ENCODE measurements at regions not wholly inside any gene's neighbourhood (a gene's known extent, or its start where the extent isn't known, plus 50 kb on each side); places are given as distances from the start of the nearest gene placed in this dataset.
"Not testable (repeated sequence)": the region's sequence is repeated elsewhere in the genome, so short reads cannot be mapped to it uniquely, and the experiment has no call there.

GRCh38 chr1:843946-844345 is 79.8 kb upstream of the SAMD11 start:
- H3K4me1 ChIP-seq (ENCODE audit: insufficient read depth); H3K27me3 ChIP-seq; DNase-seq; H3K27ac ChIP-seq; H3K36me3 ChIP-seq; intact Hi-C loops (cut with DNase I); H3K4me3 ChIP-seq; H3K9me3 ChIP-seq: not testable (repeated sequence)
- 94 to 98% (median 94%) methylated on average over 5 of the region's 5 CpGs for WGBS, 3 donors

- Histone ChIP-seq H3K27me3 (no peaks in the 10 kb centered on the region), H3K9me3 (no peaks in the 10 kb centered on the region), H3K4me3 (no peak overlapping the region), H3K36me3 (no peaks in the 10 kb centered on the region), H3K27ac (no peak overlapping the region), H3K4me1 (ENCODE audit: insufficient read depth) (no peaks in the 10 kb centered on the region)
- 66 to 73% (median 69%) methylated on average over 13 of the region's 13 CpGs for WGBS, 3 donors
- DNase-seq, result no peak
- intact Hi-C loops (cut with DNase I), result no loop called here
- no peak for TF ChIP-seq POLR2A (IDR thresholded peaks at IDR 0.05)
- no peak for TF ChIP-seq CTCF (IDR thresholded peaks at IDR 0.05)
These were observed 79.2 kb upstream of the SAMD11 start for GRCh38 chr1:844472-845026.

- H3K36me3 ChIP-seq; H3K4me1 ChIP-seq (ENCODE audit: insufficient read depth); H3K4me3 ChIP-seq; intact Hi-C loops (cut with DNase I); H3K27ac ChIP-seq; H3K9me3 ChIP-seq; DNase-seq; H3K27me3 ChIP-seq: not testable (repeated sequence)
- 89 to 96% (median 92%) methylated on average over 3 of the region's 3 CpGs for WGBS, 3 donors
These were observed 78.1 kb upstream of the SAMD11 start for GRCh38 chr1:845641-846040.

GRCh38 chr1:849873-850272 is 73.8 kb upstream of the SAMD11 start:
- H3K27me3 ChIP-seq; H3K27ac ChIP-seq; H3K36me3 ChIP-seq; H3K4me3 ChIP-seq; DNase-seq; intact Hi-C loops (cut with DNase I); H3K9me3 ChIP-seq; H3K4me1 ChIP-seq (ENCODE audit: insufficient read depth): not testable (repeated sequence)
- 90 to 93% (median 91%) methylated on average over 4 of the region's 4 CpGs for WGBS, 3 donors

- H3K9me3 ChIP-seq; H3K27me3 ChIP-seq; H3K36me3 ChIP-seq; H3K27ac ChIP-seq; H3K4me3 ChIP-seq; H3K4me1 ChIP-seq (ENCODE audit: insufficient read depth); intact Hi-C loops (cut with DNase I); DNase-seq: not testable (repeated sequence)
- WGBS, 3 donors, result 89 to 98% (median 91%) methylated on average over 4 of the region's 4 CpGs
These were observed 73.4 kb upstream of the SAMD11 start for GRCh38 chr1:850318-850717.

- H3K27ac ChIP-seq; H3K9me3 ChIP-seq; DNase-seq; intact Hi-C loops (cut with DNase I); H3K36me3 ChIP-seq; H3K4me1 ChIP-seq (ENCODE audit: insufficient read depth); H3K27me3 ChIP-seq; H3K4me3 ChIP-seq: not testable (repeated sequence)
- 91 to 100% (median 92%) methylated on average over 1 to 13 of the region's 17 CpGs for WGBS, 3 donors
These were observed 72.3 kb upstream of the SAMD11 start for GRCh38 chr1:851398-851797.

- intact Hi-C loops (cut with DNase I); H3K4me1 ChIP-seq (ENCODE audit: insufficient read depth); DNase-seq; H3K27me3 ChIP-seq; H3K27ac ChIP-seq; H3K9me3 ChIP-seq; H3K36me3 ChIP-seq; H3K4me3 ChIP-seq: not testable (repeated sequence)
- WGBS, 3 donors, result 83 to 88% (median 85%) methylated on average over 8 to 9 of the region's 9 CpGs
These were observed 71.9 kb upstream of the SAMD11 start for GRCh38 chr1:851841-852240.

GRCh38 chr1:855202-855981 is 68.3 kb upstream of the SAMD11 start:
- H3K27ac ChIP-seq; H3K4me1 ChIP-seq (ENCODE audit: insufficient read depth); H3K4me3 ChIP-seq; H3K27me3 ChIP-seq; intact Hi-C loops (cut with DNase I); H3K36me3 ChIP-seq; DNase-seq; H3K9me3 ChIP-seq: not testable (repeated sequence)
- 86 to 90% (median 88%) methylated on average over 16 of the region's 16 CpGs for WGBS, 3 donors

- WGBS, 3 donors, result 67 to 79% (median 75%) methylated on average over 8 to 10 of the region's 10 CpGs
- intact Hi-C loops (cut with DNase I); H3K27me3 ChIP-seq; H3K27ac ChIP-seq; H3K4me3 ChIP-seq; H3K9me3 ChIP-seq; H3K36me3 ChIP-seq; H3K4me1 ChIP-seq (ENCODE audit: insufficient read depth); DNase-seq: not testable (repeated sequence)
These were observed 67.1 kb upstream of the SAMD11 start for GRCh38 chr1:856541-857057.

- 9 to 23% (median 14%) methylated on average over 15 to 16 of the region's 16 CpGs for WGBS, 3 donors
- H3K9me3 ChIP-seq; H3K36me3 ChIP-seq; H3K27me3 ChIP-seq; DNase-seq; H3K4me1 ChIP-seq (ENCODE audit: insufficient read depth); intact Hi-C loops (cut with DNase I); H3K4me3 ChIP-seq; H3K27ac ChIP-seq: not testable (repeated sequence)
These were observed 65.6 kb upstream of the SAMD11 start for GRCh38 chr1:857926-858648.
